B cell (primary cell): ENCODE measurements at regions not wholly inside any gene's neighbourhood (a gene's known extent, or its start where the extent isn't known, plus 50 kb on each side); places are given as distances from the start of the nearest gene placed in this dataset.

Source experiments
- ATAC-seq: fragments of 200-7000 bp; cut with Tn5 transposase; one replicate; pipeline ENCODE4 v1.10.0; 2021; ENCODE audit warnings: low read depth, mild to moderate bottlenecking, moderate number of reproducible peaks, moderate library complexity
- CTCF ChIA-PET: fragments of 350-600 bp; sonication (Branson Sonifier 250); formaldehyde crosslinking; loops from one replicate; lab custom pipeline; 2021; ENCODE audit warnings: antibody characterized with exemption, inconsistent platforms; lab: Charles Lee
- POLR2A ChIA-PET: fragments of 350-600 bp; sonication (Branson Sonifier 250); formaldehyde crosslinking; loops from one replicate; lab custom pipeline; 2021; ENCODE audit warnings: antibody characterized with exemption; lab: Charles Lee
- DNase-seq: peaks from one replicate; pipeline ENCODE4 v3.0.0; 2013
- H2AFZ ChIP-seq: 2 replicates; pipeline ENCODE4 v1.6.1; 2012; ENCODE audit warnings: mild to moderate bottlenecking, low read depth, low read length; ENCODE audit not compliant: insufficient read depth, poor library complexity, severe bottlenecking
- H3K27ac ChIP-seq, 2 donors: 1 replicate in 1 of 2; 2 replicates in 1 of 2; pipeline ENCODE4 v1.5.1; 2012 to 2013; ENCODE audit warnings: low read length in 2 of 2, mild to moderate bottlenecking in 2 of 2, moderate library complexity in 1 of 2
- H3K27me3 ChIP-seq, 4 experiments: fragments of 200-600 bp in 1 of 4; sonication (generic) in 1 of 4; replicated peaks in 1 of 4; 1 replicate in 2 of 4; 2 replicates in 2 of 4; pipeline versions ENCODE4 v1.6.1 to v1.7.0; 2013 to 2016; ENCODE audit warnings: low read length in 3 of 4, mild to moderate bottlenecking in 2 of 4, mixed read lengths in 1 of 4, moderate library complexity in 1 of 4; ENCODE audit not compliant: insufficient read depth in 4 of 4, control insufficient read depth in 3 of 4; ENCODE audit errors: control extremely low read depth in 1 of 4
- H3K36me3 ChIP-seq, 2 experiments: replicated peaks in 1 of 2; 1 replicate in 1 of 2; 2 replicates in 1 of 2; pipeline versions ENCODE4 v1.6.1 to v1.7.1; 2013; ENCODE audit warnings: low read length in 1 of 2; ENCODE audit not compliant: insufficient read depth in 2 of 2, control insufficient read depth in 1 of 2; ENCODE audit errors: control extremely low read depth in 1 of 2, extremely low read depth in 1 of 2
- H3K4me1 ChIP-seq, 2 donors: fragments of 200-600 bp in 1 of 2; sonication (generic) in 1 of 2; 1 replicate in 1 of 2; 2 replicates in 1 of 2; pipeline versions ENCODE4 v1.5.1 to v1.6.1; 2013 to 2017; ENCODE audit warnings: low read length in 2 of 2; ENCODE audit not compliant: control insufficient read depth in 2 of 2, insufficient read depth in 2 of 2
- H3K4me2 ChIP-seq: replicated peaks from 2 replicates; pipeline ENCODE3; 2012; ENCODE audit warnings: mild to moderate bottlenecking, low read depth, low read length; ENCODE audit not compliant: poor library complexity, severe bottlenecking
- H3K4me3 ChIP-seq, 5 experiments: fragments of 200-600 bp in 1 of 5; sonication (generic) in 1 of 5; 1 replicate in 3 of 5; 2 replicates in 2 of 5; pipeline versions ENCODE4 v1.5.1 to v1.7.0; 2011 to 2016; ENCODE audit warnings: low read length in 4 of 5, mild to moderate bottlenecking in 4 of 5, low read depth in 2 of 5, control low read depth in 1 of 5, moderate library complexity in 1 of 5; ENCODE audit not compliant: insufficient read depth in 1 of 5; ENCODE audit errors: control extremely low read depth in 1 of 5, extremely low read depth in 1 of 5
- H3K79me2 ChIP-seq: fragments of 200-600 bp; sonication (generic); one replicate; pipeline ENCODE4 v1.6.0; 2016; ENCODE audit warnings: low read length; ENCODE audit not compliant: control insufficient read depth, insufficient read depth
- H3K9ac ChIP-seq: fragments of 200-600 bp; sonication (generic); 2 replicates; pipeline ENCODE4 v1.6.1; 2017; ENCODE audit warnings: mild to moderate bottlenecking, low read length, moderate library complexity
- H3K9me3 ChIP-seq, 3 donors: one replicate each; pipeline versions ENCODE4 v1.6.1 to v1.7.1; 2013; ENCODE audit warnings: low read length in 2 of 3; ENCODE audit not compliant: control insufficient read depth in 2 of 3, insufficient read depth in 1 of 3; ENCODE audit errors: control extremely low read depth in 1 of 3
- H4K20me1 ChIP-seq: 2 replicates; pipeline ENCODE4 v1.6.0; 2012; ENCODE audit warnings: mild to moderate bottlenecking, low read length; ENCODE audit not compliant: insufficient read depth, control insufficient read depth, poor library complexity, severe bottlenecking
- H3K27ac Mint-ChIP-seq: one replicate; pipeline ENCODE4 v1.8.0; 2021; ENCODE audit warnings: mixed read lengths
- H3K27me3 Mint-ChIP-seq: one replicate; pipeline ENCODE4 v1.8.0; 2021; ENCODE audit warnings: mixed read lengths
- H3K4me1 Mint-ChIP-seq: one replicate; pipeline ENCODE4 v1.8.0; 2021; ENCODE audit warnings: mixed read lengths
- H3K4me3 Mint-ChIP-seq: one replicate; pipeline ENCODE4 v1.8.0; 2021; ENCODE audit warnings: mixed read lengths
- H3K9me3 Mint-ChIP-seq: one replicate; pipeline ENCODE4 v1.8.0; 2022; ENCODE audit warnings: mixed read lengths; ENCODE audit not compliant: insufficient read depth
- EZH2 ChIP-seq: IDR thresholded peaks from 2 replicates; pipeline ENCODE4 v1.6.1; 2012; ENCODE audit warnings: borderline replicate concordance, low read depth, mild to moderate bottlenecking, moderate library complexity, low read length; ENCODE audit not compliant: insufficient read depth, poor library complexity, severe bottlenecking
- WGBS: methylation state at CpG from one replicate; pipeline ENCODE4 v1.1.5; 2013; ENCODE audit warnings: missing lambda C conversion rate; ENCODE audit not compliant: insufficient coverage; 5-methylcytosine and 5-hydroxymethylcytosine counted together
- intact Hi-C: fragments of 100-400 bp; cut with micrococcal nuclease; formaldehyde crosslinking; loops from one replicate; pipeline ENCODE4 v1.10.0; 2022
- TF ChIP-seq, protein P1 (sequence below): fragments of 200-600 bp; IDR thresholded peaks from one replicate; pipeline ENCODE4 v1.8.0; 2022; ENCODE audit warnings: antibody characterized with exemption, mild to moderate bottlenecking

DNA sequence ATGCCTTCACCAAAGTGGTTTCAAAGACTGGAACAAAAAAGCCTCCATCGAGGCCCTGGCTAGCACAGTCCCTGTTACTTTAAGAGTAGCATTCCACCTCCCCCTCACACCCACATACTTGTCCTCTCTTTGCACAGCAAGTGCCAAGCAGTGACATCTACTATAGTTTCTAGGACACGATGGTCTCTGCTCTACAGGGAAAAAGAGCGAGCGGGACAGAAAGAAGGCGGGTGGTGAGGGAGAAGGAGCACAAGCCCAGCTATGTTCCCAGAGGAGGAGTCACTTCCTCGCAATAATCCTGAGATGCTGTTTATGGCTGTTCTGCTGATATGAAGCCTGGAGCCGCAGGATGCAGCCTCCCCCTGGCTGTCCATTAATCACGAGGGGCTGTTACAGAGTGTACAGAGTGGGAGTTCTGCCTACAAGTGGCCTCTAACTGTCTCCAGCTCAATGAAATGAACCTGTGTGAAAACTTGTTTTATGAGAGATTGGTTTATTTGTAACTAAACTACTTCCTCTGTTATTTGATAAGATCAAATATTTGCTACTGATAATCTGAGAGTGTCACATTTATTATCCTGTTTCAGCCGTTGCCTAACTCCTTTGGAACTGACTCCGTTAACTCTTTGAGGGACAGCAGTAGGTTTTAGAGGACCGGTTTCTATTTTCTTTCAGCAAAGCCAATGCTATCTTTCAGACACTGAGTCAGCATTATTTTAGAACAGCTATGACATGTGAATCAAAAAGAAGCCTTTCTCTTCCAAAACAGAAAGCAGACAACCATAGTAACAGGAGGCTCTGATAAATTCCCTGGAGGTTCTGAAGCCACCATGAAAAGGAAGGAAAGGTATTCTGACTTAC lies 208.0 kb downstream of the SPRY2 start:
- H3K27ac Mint-ChIP-seq: no peak overlapping the region
- Histone ChIP-seq H3K4me1 (no peaks in the 10 kb centered on the region), H3K27ac (no peak overlapping the region), H4K20me1 (no peaks in the 10 kb centered on the region), H3K4me2 (no peak overlapping the region), H3K27me3 (no peaks in the 10 kb centered on the region), H3K36me3 (no peaks in the 10 kb centered on the region), H3K9me3 (no peaks in the 10 kb centered on the region), H2AFZ (no peak overlapping the region), H3K9ac (no peak overlapping the region), H3K4me3 (no peak overlapping the region), H3K79me2 (no peaks in the 10 kb centered on the region)
- DNase-seq (no peak), ATAC-seq (no peak)
- 67% methylated on average over 7 of the region's 11 CpGs for WGBS
- intact Hi-C loops: no loop called here
- CTCF ChIA-PET: no interaction called here
- no peaks in the 10 kb centered on the region for H3K27me3 Mint-ChIP-seq
- POLR2A ChIA-PET: no interaction called here
- TF ChIP-seq, protein P1, sequence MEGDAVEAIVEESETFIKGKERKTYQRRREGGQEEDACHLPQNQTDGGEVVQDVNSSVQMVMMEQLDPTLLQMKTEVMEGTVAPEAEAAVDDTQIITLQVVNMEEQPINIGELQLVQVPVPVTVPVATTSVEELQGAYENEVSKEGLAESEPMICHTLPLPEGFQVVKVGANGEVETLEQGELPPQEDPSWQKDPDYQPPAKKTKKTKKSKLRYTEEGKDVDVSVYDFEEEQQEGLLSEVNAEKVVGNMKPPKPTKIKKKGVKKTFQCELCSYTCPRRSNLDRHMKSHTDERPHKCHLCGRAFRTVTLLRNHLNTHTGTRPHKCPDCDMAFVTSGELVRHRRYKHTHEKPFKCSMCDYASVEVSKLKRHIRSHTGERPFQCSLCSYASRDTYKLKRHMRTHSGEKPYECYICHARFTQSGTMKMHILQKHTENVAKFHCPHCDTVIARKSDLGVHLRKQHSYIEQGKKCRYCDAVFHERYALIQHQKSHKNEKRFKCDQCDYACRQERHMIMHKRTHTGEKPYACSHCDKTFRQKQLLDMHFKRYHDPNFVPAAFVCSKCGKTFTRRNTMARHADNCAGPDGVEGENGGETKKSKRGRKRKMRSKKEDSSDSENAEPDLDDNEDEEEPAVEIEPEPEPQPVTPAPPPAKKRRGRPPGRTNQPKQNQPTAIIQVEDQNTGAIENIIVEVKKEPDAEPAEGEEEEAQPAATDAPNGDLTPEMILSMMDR: no peak
- TF ChIP-seq EZH2: no peak
- H3K9me3 Mint-ChIP-seq: no peaks in the 10 kb centered on the region
- no peaks in the 10 kb centered on the region for H3K4me1 Mint-ChIP-seq
- H3K4me3 Mint-ChIP-seq: no peak overlapping the region

DNA sequence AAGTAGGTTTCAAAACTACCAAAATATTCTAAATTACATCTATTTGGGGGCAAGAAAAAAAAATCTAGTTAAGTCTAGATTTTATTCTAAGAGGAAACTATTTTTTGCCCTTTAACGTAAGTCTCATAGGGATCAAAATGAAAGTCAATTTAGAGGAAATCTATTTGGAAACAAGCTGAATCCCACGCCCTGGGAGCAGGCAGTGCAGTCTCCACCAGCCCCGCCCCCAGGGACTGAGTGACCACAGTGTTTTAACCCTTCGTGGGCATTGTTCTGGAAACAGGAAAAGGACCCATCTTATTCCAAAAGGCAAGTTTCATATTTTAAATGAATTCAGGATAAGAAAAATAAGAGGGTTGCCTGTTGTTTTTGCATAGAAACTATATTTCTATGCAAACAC lies 209.7 kb downstream of the SPRY2 start:
- Mint-ChIP-seq H3K27ac (no peak overlapping the region), H3K27me3 (no peaks in the 10 kb centered on the region), H3K4me3 (no peak overlapping the region), H3K4me1 (no peaks in the 10 kb centered on the region), H3K9me3 (no peaks in the 10 kb centered on the region)
- Histone ChIP-seq H3K4me2 (no peak overlapping the region), H3K4me1 (no peaks in the 10 kb centered on the region), H2AFZ (no peak overlapping the region), H3K9me3 (no peaks in the 10 kb centered on the region), H4K20me1 (no peaks in the 10 kb centered on the region), H3K27me3 (no peaks in the 10 kb centered on the region), H3K9ac (no peak overlapping the region), H3K4me3 (no peak overlapping the region), H3K36me3 (no peaks in the 10 kb centered on the region), H3K27ac (no peak overlapping the region), H3K79me2 (no peaks in the 10 kb centered on the region)
- ATAC-seq (no peak), DNase-seq (no peak)
- ChIA-PET CTCF (no interaction called here), POLR2A (no interaction called here)
- TF ChIP-seq, protein P1: no peak
- no peak for TF ChIP-seq EZH2
- WGBS: 72% methylated on average over 2 of the region's 4 CpGs
- intact Hi-C loops: no loop called here
